ENCODE measurements at regions not wholly inside any gene's neighbourhood (a gene's known extent, or its start where the extent isn't known, plus 50 kb on each side); places are given as distances from the start of the nearest gene placed in this dataset.

DNA sequence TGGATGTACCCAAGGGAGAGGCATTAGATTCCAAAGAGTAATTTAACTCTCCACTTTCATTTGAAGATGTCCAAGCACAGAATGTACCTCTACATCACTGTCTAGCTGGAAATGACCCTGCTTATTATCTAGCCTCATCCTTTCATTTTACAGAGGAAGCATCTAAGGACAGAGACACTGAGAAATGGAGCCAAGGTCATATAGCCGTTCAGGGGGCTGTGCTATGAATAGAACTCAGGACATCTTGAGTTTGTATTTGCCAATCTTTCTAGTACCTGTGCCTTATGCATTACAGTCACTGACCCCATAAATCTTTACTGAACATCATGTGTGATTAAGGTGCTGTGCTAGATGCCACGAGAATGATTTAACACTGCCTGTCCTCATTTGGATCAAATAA lies 138.2 kb upstream of the SPTLC3 start:
- Histone ChIP-seq H3K27ac (no peak overlapping the region), H4K20me1 (ENCODE audit: insufficient read depth) (no peaks in the 10 kb centered on the region), H3K9ac (no peak overlapping the region), H3K27me3 (ENCODE audit: insufficient read depth, low read depth) (no peaks in the 10 kb centered on the region), H2AFZ (ENCODE audit: low read depth) (no peak overlapping the region), H3K36me3 (ENCODE audit: insufficient read depth) (no peaks in the 10 kb centered on the region), H3K79me2 (ENCODE audit: insufficient read depth, low read depth) (no peaks in the 10 kb centered on the region), H3K4me1 (ENCODE audit: low read depth, poor library complexity, severe bottlenecking) (no peaks in the 10 kb centered on the region), H3K4me2 (no peak overlapping the region), H3K4me3 (IDR thresholded peaks at IDR 0.05; ENCODE audit: insufficient read depth, low read depth, low read length) (no peak overlapping the region)
- no peak for TF ChIP-seq CTCF (conservative IDR thresholded peaks at IDR 0.05; ENCODE audit: low read depth, low read length)

GRCh38 chr20:12874933-12875332 lies 133.8 kb upstream of the SPTLC3 start:
- no peaks in the 10 kb centered on the region for H3K79me2 ChIP-seq (ENCODE audit: insufficient read depth, low read depth)
- no peaks in the 10 kb centered on the region for H3K27me3 ChIP-seq (ENCODE audit: insufficient read depth, low read depth)
- H3K4me2 ChIP-seq: no peak overlapping the region
- no peak overlapping the region for H3K9ac ChIP-seq
- TF ChIP-seq CTCF (conservative IDR thresholded peaks at IDR 0.05; ENCODE audit: low read depth, low read length): no peak
- H4K20me1 ChIP-seq (ENCODE audit: insufficient read depth): no peaks in the 10 kb centered on the region
- no peak overlapping the region for H3K4me3 ChIP-seq (IDR thresholded peaks at IDR 0.05; ENCODE audit: insufficient read depth, low read depth, low read length)
- no peak overlapping the region for H3K27ac ChIP-seq
- no peak overlapping the region for H2AFZ ChIP-seq (ENCODE audit: low read depth)
- H3K36me3 ChIP-seq (ENCODE audit: insufficient read depth): no peaks in the 10 kb centered on the region
- H3K4me1 ChIP-seq (ENCODE audit: low read depth, poor library complexity, severe bottlenecking): no peaks in the 10 kb centered on the region

DNA sequence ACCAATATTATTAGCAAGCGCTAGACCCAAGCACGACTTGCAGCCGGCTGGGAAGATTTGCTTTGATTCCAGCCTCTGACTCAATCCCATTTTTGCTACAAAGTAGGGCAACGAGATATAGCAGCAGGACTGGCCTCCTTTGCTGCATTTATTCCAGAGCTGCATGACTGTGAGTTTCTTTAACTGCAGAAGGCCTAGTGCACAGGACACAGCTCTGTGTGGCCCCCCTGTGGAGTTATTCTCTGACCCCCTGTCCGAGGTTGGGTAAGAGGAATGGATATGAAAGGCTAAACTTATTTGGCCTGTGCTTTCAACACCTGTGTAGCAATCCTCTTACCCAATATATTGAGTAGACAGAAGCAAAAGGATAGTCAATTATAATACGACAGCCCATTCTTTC lies 133.3 kb upstream of the SPTLC3 start:
- Histone ChIP-seq H3K27me3 (ENCODE audit: insufficient read depth, low read depth) (no peaks in the 10 kb centered on the region), H3K9ac (no peak overlapping the region), H3K79me2 (ENCODE audit: insufficient read depth, low read depth) (no peaks in the 10 kb centered on the region), H3K4me3 (IDR thresholded peaks at IDR 0.05; ENCODE audit: insufficient read depth, low read depth, low read length) (no peak overlapping the region), H3K36me3 (ENCODE audit: insufficient read depth) (no peaks in the 10 kb centered on the region), H4K20me1 (ENCODE audit: insufficient read depth) (no peaks in the 10 kb centered on the region), H3K4me1 (ENCODE audit: low read depth, poor library complexity, severe bottlenecking) (no peaks in the 10 kb centered on the region), H2AFZ (ENCODE audit: low read depth) (no peak overlapping the region), H3K27ac (no peak overlapping the region), H3K4me2 (no peak overlapping the region)
- TF ChIP-seq CTCF (conservative IDR thresholded peaks at IDR 0.05; ENCODE audit: low read depth, low read length): no peak

GRCh38 chr20:12882832-12883506 lies 125.8 kb upstream of the SPTLC3 start:
- no peaks in the 10 kb centered on the region for H3K79me2 ChIP-seq (ENCODE audit: insufficient read depth, low read depth)
- no peak overlapping the region for H2AFZ ChIP-seq (ENCODE audit: low read depth)
- H3K4me1 ChIP-seq (ENCODE audit: low read depth, poor library complexity, severe bottlenecking): no peaks in the 10 kb centered on the region
- no peak overlapping the region for H3K9ac ChIP-seq
- H3K36me3 ChIP-seq (ENCODE audit: insufficient read depth): no peaks in the 10 kb centered on the region
- H3K27me3 ChIP-seq (ENCODE audit: insufficient read depth, low read depth): no peaks in the 10 kb centered on the region
- no peaks in the 10 kb centered on the region for H4K20me1 ChIP-seq (ENCODE audit: insufficient read depth)
- H3K4me3 ChIP-seq (IDR thresholded peaks at IDR 0.05; ENCODE audit: insufficient read depth, low read depth, low read length): no peak overlapping the region
- TF ChIP-seq CTCF (conservative IDR thresholded peaks at IDR 0.05; ENCODE audit: low read depth, low read length): no peak
- no peak overlapping the region for H3K4me2 ChIP-seq
- no peak overlapping the region for H3K27ac ChIP-seq

All from KMS-11 (cell line).